ENCODE measurements at regions not wholly inside any gene's neighbourhood (a gene's known extent, or its start where the extent isn't known, plus 50 kb on each side); places are given as distances from the start of the nearest gene placed in this dataset.

- Histone ChIP-seq H3K9me1 (ENCODE audit: insufficient read depth, low read length) (no peaks in the 10 kb centered on the region), H2BK5ac (ENCODE audit: low read depth, low read length, poor library complexity, severe bottlenecking) (no peak overlapping the region), H3K4me2 (ENCODE audit: low read depth, low read length) (no peak overlapping the region), H3K79me1 (ENCODE audit: low read depth in 1 of 2, low read length in 2 of 2) (no peaks in the 10 kb centered on the region), H2AFZ (replicated peaks; ENCODE audit: low read length, poor library complexity) (no peak overlapping the region), H3K4ac (ENCODE audit: low read depth, low read length) (no peak overlapping the region), H3K36me3 (ENCODE audit: control insufficient read depth, insufficient read depth, low read length) (no peaks in the 10 kb centered on the region), H2BK120ac (ENCODE audit: low read depth, low read length) (no peak overlapping the region), H2BK15ac (ENCODE audit: low read depth, low read length) (no peak overlapping the region), H3K27ac (ENCODE audit: insufficient read depth, low read length) (no peak overlapping the region), H2AK9ac (replicated peaks; ENCODE audit: low read depth, low read length, poor library complexity) (no peak overlapping the region), H2AK5ac (ENCODE audit: low read depth, low read length) (no peak overlapping the region), H3K4me3 (ENCODE audit: insufficient read depth, low read depth, low read length) (no peak overlapping the region), H4K5ac (ENCODE audit: low read depth, low read length) (no peak overlapping the region), H2BK20ac (ENCODE audit: low read depth, low read length) (no peak overlapping the region), H3K9ac (ENCODE audit: low read depth, low read length) (no peak overlapping the region), H3K9me3 (ENCODE audit: control insufficient read depth, insufficient read depth, low read length) (no peaks in the 10 kb centered on the region), H4K8ac (ENCODE audit: low read depth in 2 of 2, low read length in 2 of 2) (no peak overlapping the region), H3K56ac (ENCODE audit: extremely low read depth, insufficient read depth, low read length) (no peak overlapping the region), H3K18ac (ENCODE audit: low read depth, low read length) (no peak overlapping the region), H3K27me3 (ENCODE audit: control insufficient read depth, insufficient read depth, low read length) (no peaks in the 10 kb centered on the region), H3K4me1 (ENCODE audit: control insufficient read depth, insufficient read depth, low read length) (no peaks in the 10 kb centered on the region), H3K14ac (replicated peaks; ENCODE audit: low read depth, low read length) (no peak overlapping the region), H4K20me1 (ENCODE audit: insufficient read depth, low read length) (no peaks in the 10 kb centered on the region), H3K23ac (ENCODE audit: low read depth, low read length) (no peak overlapping the region), H4K91ac (ENCODE audit: insufficient read depth, low read depth, low read length) (no peak overlapping the region)
- DNase-seq = no peak
- ChIA-PET CTCF (interaction anchor here (1.3 kb wide), 1 partner anchor 10 kb away, joined by 3 read pairs; no protein-coding TSS in a partner anchor), POLR2A (ENCODE audit: unreplicated experiment) (no interaction called here)
- TF ChIP-seq RFX5 (IDR thresholded peaks at IDR 0.05; ENCODE audit: low read depth, low read length) (no peak), MAFK (IDR thresholded peaks at IDR 0.05; ENCODE audit: low read depth, low read length) (no peak), FOS (IDR thresholded peaks at IDR 0.05; ENCODE audit: low read depth, low read length) (no peak), MXI1 (IDR thresholded peaks at IDR 0.05; ENCODE audit: borderline replicate concordance, low read depth, low read length) (no peak), MAZ (IDR thresholded peaks at IDR 0.05; ENCODE audit: borderline replicate concordance, low read depth, low read length) (no peak), CTCF (conservative IDR thresholded peaks at IDR 0.05; ENCODE audit: low read depth, low read length) (no peak), RAD21 (IDR thresholded peaks at IDR 0.05; ENCODE audit: low read length) (no peak), USF2 (IDR thresholded peaks at IDR 0.05; ENCODE audit: low read depth, low read length) (no peak), ELK1 (IDR thresholded peaks at IDR 0.05; ENCODE audit: borderline replicate concordance, low read depth, low read length) (no peak), CEBPB (IDR thresholded peaks at IDR 0.05; ENCODE audit: low read depth, low read length) (no peak), RCOR1 (IDR thresholded peaks at IDR 0.05; ENCODE audit: insufficient replicate concordance, low read length) (no peak), NFE2L2 (IDR thresholded peaks at IDR 0.05; ENCODE audit: low read depth, low read length) (no peak), CHD1 (IDR thresholded peaks at IDR 0.05; ENCODE audit: low read depth, low read length) (no peak), BHLHE40 (IDR thresholded peaks at IDR 0.05; ENCODE audit: low read depth, low read length) (no peak), SMC3 (IDR thresholded peaks at IDR 0.05; ENCODE audit: low read depth, low read length) (no peak)
- in situ Hi-C loops (cut with MboI; ENCODE audit: low sequenced_read_pairs) (no loop called here), intact Hi-C loops (cut with micrococcal nuclease) (no loop called here), dilution Hi-C loops (cut with HindIII; ENCODE audit: low sequenced_read_pairs, unreplicated experiment) (no loop called here)
- no TSS peak for BruUV-seq (replicated peaks)
- WGBS, 2 experiments (ENCODE audit: extremely low coverage in 2 of 2, insufficient read length in 1 of 2) = 27% methylated on average over 2 of the region's 4 CpGs; no CpG with 5 or more reads in 1 of the 2 experiments
- no peak for ATAC-seq (ENCODE audit: low read depth)
These were observed 82.7 kb upstream of the ASIC2 start for GRCh38 chr17:33375783-33376182.

All from IMR-90 (cell line).